Pons (tissue), 1 donor: ENCODE measurements at regions not wholly inside any gene's neighbourhood (a gene's known extent, or its start where the extent isn't known, plus 50 kb on each side); places are given as distances from the start of the nearest gene placed in this dataset.
A peak's percentile ranks its signal among the peaks of the same experiment; 100 is the strongest.

ENCODE experiments used
- DNase-seq: peaks from one replicate; pipeline ENCODE4 v3.0.0-alpha.2; 2016; ENCODE audit warnings: low spot score

DNA sequence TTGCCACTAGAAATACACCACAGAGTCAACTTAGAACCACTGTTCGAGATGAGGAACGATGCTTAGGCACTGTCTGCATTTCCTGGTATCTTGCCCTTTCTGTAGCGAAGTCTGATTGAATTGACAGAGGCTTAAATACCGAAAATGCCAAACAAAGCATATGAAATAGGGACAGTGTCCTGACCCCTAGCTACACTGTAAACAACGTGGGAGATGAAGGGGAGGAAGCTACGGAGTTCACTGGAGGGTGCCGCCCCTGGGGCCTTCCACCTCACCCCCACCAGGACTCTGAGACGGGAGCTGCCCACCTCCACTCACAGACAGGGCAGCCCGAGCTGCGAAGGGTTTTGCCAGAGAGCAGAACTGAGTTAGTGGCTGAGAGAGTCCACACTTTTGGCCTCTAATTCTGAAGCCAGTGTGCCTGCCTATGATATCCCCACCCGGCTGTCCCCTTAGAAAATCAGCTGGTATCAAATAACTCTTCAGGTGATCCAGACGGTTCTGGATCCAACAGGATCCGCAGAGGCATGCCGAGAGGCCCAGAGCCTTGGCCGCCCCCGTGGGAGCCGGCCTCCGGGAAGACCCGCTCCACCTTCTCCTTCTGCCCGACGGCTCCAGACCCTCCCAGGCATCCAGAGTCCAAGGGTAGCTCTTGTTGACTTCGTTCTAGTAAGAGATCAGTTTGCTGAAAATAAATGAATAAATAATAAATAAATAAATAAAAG lies 230.7 kb upstream of the DIO3 start:
- no peak for DNase-seq

DNA sequence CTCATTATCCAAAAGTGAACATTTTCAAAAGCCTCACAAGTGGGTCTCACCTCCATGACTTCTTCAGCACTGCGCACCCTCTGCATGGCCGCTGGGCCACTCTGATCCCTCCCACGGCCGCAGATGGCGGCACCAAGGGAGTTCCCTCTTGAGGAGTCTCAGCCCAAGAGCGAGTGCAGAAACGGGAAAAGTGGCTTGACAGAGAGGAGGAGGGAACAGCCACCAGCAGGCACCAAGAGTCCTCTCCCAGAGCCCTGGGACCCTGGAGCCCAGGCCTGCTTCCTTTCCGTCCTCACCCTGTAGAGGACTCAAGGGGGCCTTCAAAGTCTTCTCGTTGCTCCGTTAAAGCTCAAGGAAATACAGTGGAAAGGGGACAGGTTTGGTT lies 230.2 kb upstream of the DIO3 start:
- no peak for DNase-seq

DNA sequence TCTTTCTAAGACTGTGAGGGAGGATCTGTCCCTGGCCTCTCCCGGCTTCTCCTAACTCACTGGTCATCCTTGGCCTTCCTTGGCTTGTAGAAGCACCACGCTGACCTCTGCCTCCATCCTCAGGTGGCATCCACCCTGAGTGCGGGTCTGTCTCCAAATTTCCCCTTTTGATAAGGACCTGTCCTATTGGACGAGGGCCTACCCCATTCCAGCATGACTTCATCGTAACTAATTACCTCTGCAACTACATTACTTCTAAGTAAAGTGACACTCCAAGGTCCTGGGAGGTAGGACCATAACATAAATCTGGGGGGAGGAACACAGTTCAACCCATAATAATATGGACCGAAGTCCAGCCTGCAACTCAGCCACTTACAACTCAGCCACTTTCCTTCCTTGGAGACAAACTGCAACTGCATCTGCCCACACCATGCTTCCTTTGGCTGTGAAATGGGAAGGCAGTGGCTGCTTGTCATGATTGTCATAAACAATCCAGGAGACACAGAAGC lies 229.6 kb upstream of the DIO3 start:
- DNase-seq: no peak

DNA sequence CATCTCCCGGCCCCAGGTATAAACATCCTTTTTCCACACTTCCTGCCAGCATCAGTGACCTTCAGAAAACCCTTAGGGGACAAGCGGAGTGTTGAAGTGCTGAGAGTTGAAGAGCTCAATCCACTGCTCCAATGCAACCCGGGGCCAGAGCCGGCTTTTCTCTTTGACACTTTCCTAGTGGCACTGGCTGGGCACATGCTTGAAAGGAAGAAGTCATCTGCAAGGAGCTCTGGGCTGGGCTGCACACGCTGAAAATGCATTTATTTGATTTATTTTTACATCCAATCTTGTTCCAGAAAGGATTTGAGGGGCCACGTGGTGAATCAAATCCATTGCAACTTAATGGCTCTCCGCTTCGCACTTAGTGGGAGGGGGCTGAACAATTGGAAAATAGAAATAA lies 229.0 kb upstream of the DIO3 start:
- DNase-seq: no peak

DNA sequence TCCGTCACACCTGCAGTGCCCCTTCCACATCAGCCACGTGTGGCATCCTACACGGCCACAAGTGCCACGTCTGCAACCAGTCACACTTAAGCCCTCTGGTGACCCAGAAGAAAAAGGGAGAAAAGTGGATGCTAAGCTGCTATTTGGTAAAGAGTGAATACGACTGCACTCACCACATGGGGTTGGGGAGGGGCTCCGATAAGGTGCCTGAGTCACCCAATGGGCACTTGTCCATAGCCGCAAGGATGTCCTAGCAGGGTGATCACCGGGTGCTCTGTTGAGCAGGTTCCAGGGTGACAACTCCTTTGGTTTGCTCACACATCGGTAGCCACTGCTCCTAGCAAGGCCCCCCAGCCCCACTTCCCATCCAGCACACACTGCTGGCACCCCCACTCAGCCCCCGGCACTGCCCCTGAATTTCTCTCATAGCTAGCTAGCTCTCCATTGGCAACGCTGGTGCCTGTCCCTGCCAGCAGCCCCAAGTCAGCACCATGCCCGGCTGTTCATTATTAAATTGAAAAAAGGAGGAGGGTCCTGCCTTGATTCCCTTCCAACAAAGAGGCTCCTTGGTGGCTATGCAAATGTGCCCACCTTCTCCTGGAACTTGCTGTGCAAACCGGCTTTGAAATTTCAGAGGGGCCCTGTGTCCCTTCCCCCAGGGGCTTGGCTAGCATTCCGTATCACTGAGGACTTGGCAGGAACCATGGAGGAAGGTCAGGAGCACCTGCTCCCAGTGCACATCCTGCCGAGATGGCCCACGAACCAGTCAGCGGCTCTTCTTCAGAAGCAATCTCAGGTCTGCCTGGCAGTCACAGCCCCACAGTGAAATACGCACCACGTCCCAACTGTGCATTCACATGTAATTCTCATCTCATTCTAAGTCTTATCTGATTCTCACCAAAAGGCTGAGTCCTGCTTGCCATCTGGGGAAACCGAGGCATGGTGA lies 227.7 kb upstream of the DIO3 start:
- no peak for DNase-seq

DNA sequence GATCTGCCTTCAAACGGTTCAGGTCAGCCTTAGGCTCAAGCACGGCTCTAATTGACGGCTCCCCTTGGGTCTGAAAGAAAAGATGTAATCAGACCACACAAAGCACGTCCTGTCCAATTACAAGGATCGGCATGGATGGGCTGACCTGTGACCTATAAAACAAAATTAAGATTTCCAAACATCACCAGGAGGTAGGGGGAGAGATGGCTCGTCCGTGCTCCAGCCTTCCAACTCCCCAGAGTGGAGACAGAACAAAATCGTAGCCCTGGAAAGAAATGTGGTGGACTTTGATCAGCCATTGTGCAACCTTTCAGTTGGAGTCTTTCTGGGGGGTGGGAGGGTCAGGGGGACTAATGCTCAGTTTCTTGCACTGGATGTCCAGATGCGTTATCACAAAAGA lies 226.6 kb upstream of the DIO3 start:
- no peak for DNase-seq

DNA sequence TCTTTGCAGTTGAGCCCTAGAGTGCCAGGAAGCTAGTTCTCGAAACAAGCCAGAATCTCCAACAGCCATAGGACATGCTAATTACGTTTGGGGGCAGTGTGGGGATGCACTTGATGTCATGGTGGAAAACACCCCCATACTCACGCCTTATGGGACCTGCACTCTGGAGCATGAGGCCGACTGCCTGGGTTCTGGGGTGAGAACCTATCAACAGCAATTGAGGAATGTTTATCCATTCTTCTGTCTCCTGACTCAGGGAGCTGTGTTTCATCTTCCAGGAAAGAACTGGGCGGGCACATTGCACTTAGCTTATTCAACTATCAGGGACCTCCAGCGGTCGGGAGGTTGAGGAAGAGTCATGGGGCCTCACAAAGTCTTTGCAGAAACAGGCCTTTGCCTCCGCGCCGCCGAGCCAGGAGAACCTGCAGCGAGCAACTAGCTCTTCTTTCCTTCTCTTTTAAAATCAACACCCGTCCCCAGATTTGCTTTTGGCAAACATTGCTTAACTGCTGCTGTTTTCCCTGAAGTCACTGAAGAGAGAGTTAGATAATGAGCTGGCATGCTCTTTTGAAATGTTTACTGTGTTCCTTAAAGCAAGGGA lies 226.1 kb upstream of the DIO3 start:
- no peak for DNase-seq

DNA sequence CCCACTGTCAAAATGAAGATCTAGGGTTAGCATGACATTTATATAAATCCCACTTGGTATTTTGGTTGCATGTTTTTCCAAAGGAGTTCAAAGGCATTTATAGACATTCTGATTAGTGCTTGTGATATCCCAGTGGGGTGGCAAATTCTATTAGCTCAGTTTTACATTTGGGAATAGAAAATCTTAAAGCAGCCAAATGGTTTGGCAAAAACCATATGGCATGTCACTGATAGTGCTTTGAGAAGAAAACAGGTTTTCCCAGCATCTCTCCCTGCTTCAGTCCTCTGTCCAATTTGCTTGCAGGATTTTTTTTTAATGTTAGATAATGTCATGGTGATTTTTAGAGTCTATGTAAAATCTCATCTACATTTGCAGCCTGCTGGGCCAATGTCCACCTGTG lies 225.1 kb upstream of the DIO3 start:
- peak; percentile 7 for DNase-seq

DNA sequence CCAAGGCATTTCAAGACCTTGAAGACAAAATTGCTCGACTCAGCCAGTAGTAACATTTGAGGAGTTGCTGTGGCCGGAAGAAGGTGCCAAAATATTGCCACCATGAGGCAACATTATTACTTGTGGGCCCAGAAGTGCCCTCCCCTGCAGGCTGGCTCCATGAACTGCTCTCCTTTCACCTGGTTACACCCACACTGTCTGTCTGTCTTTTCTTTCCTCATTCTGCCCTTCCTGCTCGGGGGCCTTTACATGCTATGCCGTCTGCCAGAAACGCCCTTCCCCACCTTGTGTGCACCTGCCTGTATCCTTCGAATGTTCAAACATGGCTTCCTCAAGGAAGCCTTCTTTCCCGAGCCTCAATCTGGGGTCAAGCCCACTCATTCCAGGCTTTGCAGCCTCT lies 224.2 kb upstream of the DIO3 start:
- no peak for DNase-seq

DNA sequence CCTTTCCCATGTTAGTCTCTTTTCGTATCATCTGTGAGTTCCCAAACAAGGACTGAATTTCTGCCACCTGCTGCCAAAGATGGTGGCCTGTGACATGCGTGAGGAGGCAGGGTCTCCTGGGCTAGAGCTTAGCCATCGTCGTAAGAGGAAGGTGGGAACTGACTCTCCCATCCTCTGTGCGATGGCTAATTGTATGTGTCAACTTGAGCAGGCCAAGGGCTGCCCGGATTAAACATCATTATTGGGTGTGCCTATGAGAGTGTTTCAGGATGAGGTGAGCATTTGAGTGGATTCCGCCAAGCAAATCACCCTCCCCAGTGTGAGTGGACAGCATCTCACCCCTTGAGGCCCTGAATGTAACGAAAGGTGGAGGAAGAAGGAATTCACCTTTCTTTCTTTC lies 220.7 kb upstream of the DIO3 start:
- no peak for DNase-seq

DNA sequence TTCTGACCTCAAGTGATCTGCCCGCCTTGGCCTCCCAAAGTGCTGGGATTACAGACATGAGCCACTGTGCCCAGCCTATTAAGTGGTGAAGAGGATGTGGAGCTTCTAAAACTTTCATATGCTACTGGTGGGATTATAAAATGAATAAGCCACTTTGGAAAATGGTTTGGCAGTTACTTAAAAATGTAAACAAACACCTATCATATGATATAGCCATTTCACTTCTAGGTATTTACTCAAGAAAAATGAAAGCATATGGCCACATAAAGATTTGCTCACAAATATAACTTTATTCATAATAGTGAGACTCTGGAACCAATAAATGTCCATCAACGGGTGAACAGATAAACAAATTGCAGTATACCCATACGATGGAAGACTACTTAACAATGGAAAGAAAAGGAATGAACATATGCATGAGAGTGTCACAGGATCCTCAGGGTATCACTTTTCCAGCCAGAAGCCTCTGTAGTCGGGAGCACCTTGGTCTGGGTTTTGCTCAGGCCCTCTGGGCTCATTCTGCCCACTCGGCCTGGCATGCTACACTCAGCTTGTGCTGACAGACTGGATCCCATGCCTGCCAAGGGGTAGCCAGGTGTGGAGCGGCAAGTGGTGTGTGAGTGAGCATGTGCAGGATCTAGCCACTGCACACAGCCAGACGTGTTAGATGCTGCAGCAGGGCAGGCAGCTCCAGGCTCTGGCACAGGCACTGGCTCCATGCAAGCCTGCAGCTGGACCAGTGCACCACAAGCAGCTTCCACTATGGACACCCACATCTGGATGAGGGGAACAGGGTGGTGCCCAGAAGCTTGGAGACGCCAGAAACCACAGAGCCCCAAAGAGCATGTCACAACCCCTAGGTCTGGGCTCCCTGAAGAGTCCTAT lies 213.2 kb upstream of the DIO3 start:
- DNase-seq: no peak

DNA sequence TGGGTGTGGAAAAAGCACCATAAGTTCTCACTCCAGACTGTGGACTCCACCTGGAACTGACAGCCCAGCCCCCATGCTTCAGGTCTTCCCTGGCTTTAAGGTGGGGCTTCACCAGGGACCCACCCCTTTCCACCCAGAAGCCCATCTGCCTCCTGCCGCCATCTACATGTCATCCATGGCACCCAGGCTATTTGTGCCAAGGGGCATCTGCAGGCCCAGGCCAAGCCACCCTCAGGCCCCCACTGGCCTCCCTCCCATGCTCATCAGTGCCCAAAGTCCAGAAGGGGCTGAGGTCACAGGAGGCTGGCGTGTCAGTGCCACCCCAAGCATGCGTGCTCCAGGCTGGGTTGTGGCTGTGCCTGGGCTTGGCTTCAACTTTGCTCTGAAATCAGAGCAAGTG lies 212.2 kb upstream of the DIO3 start:
- DNase-seq: no peak

DNA sequence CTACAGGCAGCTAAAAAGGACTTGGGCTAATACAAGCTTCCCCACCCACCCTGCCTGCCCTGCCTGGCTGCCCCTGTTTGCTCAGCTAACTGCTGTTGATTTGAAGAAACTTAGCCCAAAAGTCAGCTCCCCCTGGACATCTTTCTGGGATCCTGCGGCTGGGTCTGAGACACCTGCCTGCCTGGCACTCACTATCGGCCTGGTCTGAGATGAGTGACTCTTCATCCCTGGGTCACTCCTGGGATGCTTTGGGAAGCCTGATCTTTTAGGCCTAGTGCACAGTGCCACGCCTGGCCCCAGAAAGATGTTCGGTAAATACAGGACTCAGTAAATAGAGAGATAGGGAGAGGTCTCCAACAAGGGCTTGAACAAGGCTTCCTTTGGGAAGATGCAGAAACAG lies 211.3 kb upstream of the DIO3 start:
- DNase-seq: no peak

DNA sequence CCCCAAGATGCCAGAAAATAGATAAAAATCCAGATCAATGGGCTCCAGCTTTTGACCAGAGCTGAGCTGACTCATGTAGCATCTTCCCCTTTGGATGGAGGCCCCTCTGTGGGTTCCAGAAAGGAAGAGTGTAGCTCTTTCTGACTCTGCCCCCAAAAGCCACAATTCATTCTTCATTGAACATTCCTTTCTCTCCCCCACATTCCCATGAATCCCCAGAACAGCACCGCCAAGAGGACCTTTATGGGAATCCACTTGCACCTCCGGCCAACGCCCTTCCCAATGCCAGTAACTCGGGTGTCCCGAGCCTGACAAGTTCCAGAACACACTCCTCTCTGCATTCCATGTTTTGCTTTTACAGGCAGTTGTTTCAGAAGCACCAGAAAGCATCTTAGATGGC lies 210.6 kb upstream of the DIO3 start:
- no peak for DNase-seq

DNA sequence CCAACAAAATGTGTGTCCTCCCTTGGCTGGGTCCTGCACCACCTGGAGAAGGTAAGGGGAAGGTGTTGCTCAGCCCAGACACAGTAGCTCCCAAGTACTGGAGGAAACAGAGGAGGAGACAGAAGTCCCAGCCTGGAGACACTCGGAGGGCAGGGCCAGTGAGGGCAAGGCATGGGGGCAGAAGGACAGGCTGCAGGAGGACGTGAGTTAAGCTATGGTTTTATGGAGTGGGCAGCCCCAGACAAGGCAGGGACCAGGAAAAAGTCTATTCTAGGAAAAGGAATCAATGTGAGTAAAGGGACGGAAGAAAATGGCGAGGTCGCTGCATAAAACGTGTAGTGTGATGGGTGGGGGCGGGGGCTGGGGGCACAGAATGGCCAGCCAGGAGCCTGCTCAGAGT lies 210.1 kb upstream of the DIO3 start:
- no peak for DNase-seq

DNA sequence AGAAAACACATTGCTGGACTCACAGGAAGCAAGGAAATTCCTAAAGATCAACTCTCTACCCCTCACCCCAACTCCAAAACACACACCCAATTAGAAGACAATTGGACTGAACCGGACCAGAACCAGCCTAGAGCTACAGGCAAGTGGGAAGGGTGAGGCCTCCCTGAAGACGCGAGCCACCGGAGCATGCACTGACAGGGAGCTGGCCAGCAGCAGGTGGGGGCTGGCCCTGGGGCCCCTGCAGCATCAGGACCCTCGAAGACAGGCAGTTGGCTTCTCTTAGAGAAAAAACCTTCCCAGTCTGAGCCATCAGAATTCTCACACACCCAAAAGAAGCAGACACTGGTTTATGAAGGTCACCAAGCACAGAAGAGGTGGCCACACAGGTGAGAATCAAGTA lies 209.5 kb upstream of the DIO3 start:
- DNase-seq: no peak

DNA sequence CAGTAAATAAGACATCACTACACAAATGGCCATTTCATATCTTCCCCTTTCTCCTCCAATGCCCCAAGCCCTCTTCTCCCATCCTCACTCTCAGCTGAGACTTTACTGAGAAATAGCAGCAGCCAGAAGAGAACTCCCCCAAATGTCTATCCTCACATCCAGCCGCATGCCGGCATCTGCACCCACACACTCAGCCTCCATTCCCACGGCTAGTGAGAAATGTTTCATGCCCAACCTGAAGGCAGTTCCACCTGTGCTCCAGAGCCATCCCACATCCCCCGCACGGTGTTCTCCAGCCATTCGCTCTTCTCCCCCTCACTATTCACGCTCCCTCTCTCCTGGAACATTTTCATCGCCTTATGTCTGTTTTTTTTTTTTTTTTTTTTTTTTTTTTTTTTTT lies 208.7 kb upstream of the DIO3 start:
- DNase-seq: no peak

DNA sequence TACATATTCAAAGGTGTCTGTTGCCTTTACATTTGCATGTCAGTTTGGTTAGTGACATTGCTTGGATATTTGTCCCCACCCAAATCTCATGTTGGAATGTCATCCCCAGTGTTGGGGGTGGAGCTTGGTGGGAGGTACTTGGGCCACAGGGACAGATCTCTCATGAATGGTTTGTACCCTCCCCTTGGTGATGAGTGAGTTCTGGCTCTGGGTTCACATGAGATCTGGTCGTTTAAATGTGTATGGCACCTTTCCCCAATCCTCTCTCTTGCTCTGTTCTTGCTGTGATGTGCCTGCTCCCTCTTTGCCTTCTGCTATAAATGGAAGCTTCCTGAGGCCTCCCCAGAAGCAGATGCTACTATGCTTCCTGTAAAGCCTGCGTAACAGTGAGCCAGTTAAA lies 207.9 kb upstream of the DIO3 start:
- no peak for DNase-seq

DNA sequence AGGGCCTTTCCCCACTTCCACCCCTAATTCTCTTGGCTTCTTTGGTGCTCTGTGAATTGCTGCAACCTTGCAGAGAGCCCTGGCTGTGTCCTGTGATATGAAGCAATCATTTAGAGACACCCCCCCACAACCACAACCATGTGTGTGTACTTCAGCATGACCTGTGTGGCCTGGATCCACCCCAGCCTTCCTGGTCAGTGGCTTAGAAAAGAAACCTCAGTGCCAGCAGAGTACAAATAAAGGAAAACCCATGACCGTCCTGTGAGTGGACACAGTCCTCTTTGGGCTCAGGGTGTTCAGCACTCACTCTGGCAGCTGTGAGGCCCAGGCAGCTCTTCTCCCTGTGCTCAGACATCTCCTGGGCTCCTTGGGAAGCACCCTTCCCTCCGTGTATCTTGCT lies 206.6 kb upstream of the DIO3 start:
- no peak for DNase-seq

DNA sequence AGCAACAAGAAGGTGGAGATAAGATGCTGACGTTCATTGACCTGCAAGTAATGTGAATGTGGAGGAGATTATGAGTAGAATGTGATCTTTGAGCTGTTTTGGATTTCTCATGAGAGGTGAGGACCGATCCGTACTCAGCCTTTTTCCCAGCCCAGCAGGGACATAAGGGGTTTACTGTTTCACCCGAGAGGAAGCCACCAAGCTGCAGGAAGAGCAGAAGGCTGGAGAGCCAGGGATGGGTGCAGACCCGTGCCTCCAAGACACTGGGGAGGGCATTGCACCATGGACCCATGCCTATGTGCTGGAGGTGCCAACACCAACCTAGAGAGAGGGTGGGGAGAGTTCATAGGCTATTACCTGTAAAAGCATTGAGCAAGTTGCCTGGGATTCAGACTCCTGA lies 206.0 kb upstream of the DIO3 start:
- no peak for DNase-seq

DNA sequence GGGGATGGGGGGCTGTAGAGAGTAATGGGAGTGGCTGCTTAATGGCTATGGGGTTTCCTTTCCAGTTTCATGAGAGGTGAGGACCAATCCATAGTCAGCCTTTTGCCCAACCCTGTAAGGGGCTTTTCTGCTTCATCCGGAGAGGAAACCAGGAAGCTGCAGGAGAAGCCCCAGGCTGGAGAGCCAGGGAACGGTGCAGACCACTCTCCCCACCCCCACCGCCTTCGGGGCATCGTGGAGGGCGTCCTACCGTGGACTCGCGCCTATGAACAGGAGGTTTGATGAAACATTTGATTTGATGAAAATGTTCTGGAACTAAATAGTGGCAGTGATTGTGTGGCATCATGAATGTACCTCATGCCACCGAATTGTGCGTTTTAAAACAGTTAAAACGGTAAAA lies 204.3 kb upstream of the DIO3 start:
- DNase-seq: no peak
